ENCODE measurements at regions not wholly inside any gene's neighbourhood (a gene's known extent, or its start where the extent isn't known, plus 50 kb on each side); places are given as distances from the start of the nearest gene placed in this dataset.
A peak's percentile ranks its signal among the peaks of the same experiment; 100 is the strongest.
"Not testable (repeated sequence)": the region's sequence is repeated elsewhere in the genome, so short reads cannot be mapped to it uniquely, and the experiment has no call there.

- Histone ChIP-seq H3K9me3 (ENCODE audit: control insufficient read depth, low read length) (no peaks in the 10 kb centered on the region), H3K4me3 (ENCODE audit: low read length) (no peak overlapping the region), H3K27me3 (ENCODE audit: control insufficient read depth, insufficient read depth) (no peaks in the 10 kb centered on the region), H3K4me1 (ENCODE audit: control insufficient read depth, insufficient read depth, low read length) (no peaks in the 10 kb centered on the region), H3K27ac (ENCODE audit: low read length) (no peak overlapping the region)
- peak; percentile 42 to 73 (median 58) for DNase-seq
- peak; percentile 70 to 85 for ATAC-seq
- intact Hi-C loops (cut with DNase I), result no loop called here
- 27% methylated on average over 2 of the region's 2 CpGs for WGBS
Observed at GRCh38 chr14:99995700-99996356, 69.4 kb upstream of the EVL start.

GRCh38 chr14:99996951-99997571 lies 68.2 kb upstream of the EVL start:
- intact Hi-C loops (cut with DNase I), result no loop called here
- Histone ChIP-seq H3K27me3 (ENCODE audit: control insufficient read depth, insufficient read depth) (no peaks in the 10 kb centered on the region), H3K27ac (ENCODE audit: low read length) (no peak overlapping the region), H3K4me1 (ENCODE audit: control insufficient read depth, insufficient read depth, low read length) (no peaks in the 10 kb centered on the region), H3K4me3 (ENCODE audit: low read length) (no peak overlapping the region), H3K9me3 (ENCODE audit: control insufficient read depth, low read length) (no peaks in the 10 kb centered on the region)
- no peak for ATAC-seq
- WGBS, result 96% methylated on average over 5 of the region's 5 CpGs
- DNase-seq, result no peak

GRCh38 chr14:100000398-100000797 lies 64.8 kb upstream of the EVL start:
- H3K27me3 ChIP-seq (ENCODE audit: control insufficient read depth, insufficient read depth); H3K9me3 ChIP-seq (ENCODE audit: control insufficient read depth, low read length); H3K4me3 ChIP-seq (ENCODE audit: low read length); intact Hi-C loops (cut with DNase I); ATAC-seq; H3K27ac ChIP-seq (ENCODE audit: low read length); H3K4me1 ChIP-seq (ENCODE audit: control insufficient read depth, insufficient read depth, low read length); DNase-seq: not testable (repeated sequence)
- 97% methylated on average over 15 of the region's 15 CpGs for WGBS

DNA sequence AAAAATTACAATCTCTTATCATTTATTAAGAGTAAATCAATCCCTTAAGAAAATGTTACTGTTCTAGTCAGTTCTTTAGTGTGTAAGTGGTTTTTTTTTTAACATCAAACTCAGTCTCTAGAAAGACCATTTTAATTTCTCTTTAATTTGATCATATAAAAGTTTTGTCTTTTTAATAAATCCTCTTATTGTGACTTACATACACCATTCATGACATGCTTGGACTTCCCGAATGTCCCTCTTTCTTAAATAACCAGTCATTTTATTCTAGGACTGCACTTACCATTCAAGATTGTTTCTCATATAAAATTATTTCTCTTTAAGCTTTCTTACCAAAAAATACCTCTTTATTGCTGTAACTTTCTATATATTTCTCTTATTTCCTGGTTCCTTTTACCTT lies 60.8 kb upstream of the EVL start:
- H3K4me1 ChIP-seq (ENCODE audit: control insufficient read depth, insufficient read depth, low read length), result no peaks in the 10 kb centered on the region
- intact Hi-C loops (cut with DNase I), result no loop called here
- ATAC-seq, result no peak
- WGBS, result 93% methylated on average over 1 of the region's 1 CpG
- no peak for DNase-seq
- H3K4me3 ChIP-seq (ENCODE audit: low read length), result no peak overlapping the region
- no peaks in the 10 kb centered on the region for H3K9me3 ChIP-seq (ENCODE audit: control insufficient read depth, low read length)
- H3K27me3 ChIP-seq (ENCODE audit: control insufficient read depth, insufficient read depth), result no peaks in the 10 kb centered on the region
- H3K27ac ChIP-seq (ENCODE audit: low read length), result no peak overlapping the region

- DNase-seq, result no peak
- WGBS, result 69% methylated on average over 1 of the region's 1 CpG
- no peak for ATAC-seq
- H3K9me3 ChIP-seq (ENCODE audit: control insufficient read depth, low read length), result no peaks in the 10 kb centered on the region
- intact Hi-C loops (cut with DNase I), result no loop called here
- H3K27ac ChIP-seq (ENCODE audit: low read length), result no peak overlapping the region
- no peak overlapping the region for H3K4me3 ChIP-seq (ENCODE audit: low read length)
- H3K4me1 ChIP-seq (ENCODE audit: control insufficient read depth, insufficient read depth, low read length), result no peaks in the 10 kb centered on the region
- no peaks in the 10 kb centered on the region for H3K27me3 ChIP-seq (ENCODE audit: control insufficient read depth, insufficient read depth)
Observed at GRCh38 chr14:100007254-100007653, 58.0 kb upstream of the EVL start.

DNA sequence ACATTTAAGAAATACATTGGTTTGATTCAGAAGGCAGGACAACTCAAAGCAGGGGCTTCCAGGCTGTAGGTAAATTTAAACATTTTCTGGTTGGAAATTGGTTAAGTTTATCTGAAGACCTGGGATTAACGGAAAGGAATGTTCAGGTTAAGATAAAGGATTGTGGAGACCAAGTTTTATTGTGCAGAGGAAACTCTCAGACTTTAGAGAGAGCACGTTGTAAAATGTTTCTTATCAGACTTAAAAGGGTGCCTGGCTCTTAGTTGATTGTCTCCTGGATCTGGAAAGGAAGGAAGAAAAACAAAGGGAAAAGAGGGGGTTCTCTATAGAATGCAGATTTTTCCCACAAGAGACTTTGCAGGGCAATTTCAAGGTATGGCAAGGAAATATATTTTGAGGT lies 55.4 kb upstream of the EVL start:
- DNase-seq; H3K4me3 ChIP-seq (ENCODE audit: low read length); H3K27ac ChIP-seq (ENCODE audit: low read length); H3K27me3 ChIP-seq (ENCODE audit: control insufficient read depth, insufficient read depth); H3K4me1 ChIP-seq (ENCODE audit: control insufficient read depth, insufficient read depth, low read length); intact Hi-C loops (cut with DNase I); H3K9me3 ChIP-seq (ENCODE audit: control insufficient read depth, low read length); ATAC-seq: not testable (repeated sequence)
- 24% methylated on average over 2 of the region's 2 CpGs for WGBS

DNA sequence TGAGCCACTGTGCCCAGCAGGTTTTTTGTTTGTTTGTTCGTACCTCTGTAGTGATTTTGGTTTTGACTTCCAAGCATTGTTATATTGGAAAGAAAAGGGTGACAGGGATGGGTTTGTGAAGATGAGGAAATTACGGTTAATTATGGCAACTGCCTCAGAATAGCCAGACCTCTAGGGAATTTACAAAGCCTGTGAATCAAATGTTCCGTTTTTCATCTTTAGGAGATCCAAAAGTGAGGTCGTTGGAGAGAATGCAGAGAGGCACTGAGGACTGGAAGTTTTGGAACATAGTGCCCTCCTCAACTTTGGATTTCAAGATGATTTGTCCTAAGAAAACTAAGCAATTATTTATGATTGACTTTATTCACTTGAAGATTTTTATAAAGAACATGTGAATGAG lies 54.5 kb upstream of the EVL start:
- H3K9me3 ChIP-seq (ENCODE audit: control insufficient read depth, low read length), result no peaks in the 10 kb centered on the region
- no peak overlapping the region for H3K27ac ChIP-seq (ENCODE audit: low read length)
- 43% methylated on average over 4 of the region's 4 CpGs for WGBS

DNA sequence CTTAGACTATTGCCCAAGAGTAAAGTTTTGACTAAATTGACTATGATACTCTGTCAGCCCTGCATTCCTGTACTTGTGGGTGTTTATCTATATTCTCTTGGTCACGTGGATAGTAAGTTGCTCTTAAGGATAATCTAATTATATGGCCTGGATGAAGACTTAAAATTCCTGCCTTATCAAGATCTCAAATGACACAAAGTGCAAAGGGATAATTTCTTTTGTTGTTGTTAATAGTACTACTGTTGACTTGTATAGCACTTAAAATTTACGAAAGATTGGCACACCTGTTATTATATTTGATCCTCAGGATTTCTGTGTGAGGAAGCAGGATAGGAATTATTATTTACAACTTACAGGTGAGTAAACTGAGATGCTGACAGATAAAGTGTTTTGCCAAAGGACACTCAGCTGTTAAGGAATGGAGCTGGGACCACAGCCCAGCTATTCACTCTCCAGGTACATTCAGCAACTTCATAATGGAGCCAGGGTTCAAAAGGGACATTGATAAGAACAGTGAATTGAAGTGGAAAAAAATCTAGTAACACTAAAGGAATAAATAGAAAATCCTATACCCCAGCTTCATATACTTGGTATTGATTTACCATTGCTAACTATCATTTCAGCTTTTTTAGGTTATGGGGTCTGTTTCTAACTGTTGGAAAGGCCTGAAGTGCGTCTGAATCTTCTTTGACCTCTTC lies 53.4 kb upstream of the EVL start:
- ATAC-seq, result no peak
- no peaks in the 10 kb centered on the region for H3K27me3 ChIP-seq (ENCODE audit: control insufficient read depth, insufficient read depth)
- no peak overlapping the region for H3K4me3 ChIP-seq (ENCODE audit: low read length)
- WGBS, result 64% methylated on average over 3 of the region's 3 CpGs
- intact Hi-C loops (cut with DNase I), result no loop called here
- DNase-seq, result no peak
- H3K4me1 ChIP-seq (ENCODE audit: control insufficient read depth, insufficient read depth, low read length), result peaks cover 3% of the 10 kb centered on the region
- H3K27ac ChIP-seq (ENCODE audit: low read length), result no peak overlapping the region
- no peaks in the 10 kb centered on the region for H3K9me3 ChIP-seq (ENCODE audit: control insufficient read depth, low read length)

More for the DNA sequence above, 54.5 kb upstream of the EVL start:
- intact Hi-C loops (cut with DNase I), result no loop called here
- H3K4me3 ChIP-seq (ENCODE audit: low read length), result no peak overlapping the region
- H3K27me3 ChIP-seq (ENCODE audit: control insufficient read depth, insufficient read depth), result no peaks in the 10 kb centered on the region
- no peak for DNase-seq
- peak in 1 of 2 donors; percentile 12 for ATAC-seq
- peaks cover 3% of the 10 kb centered on the region for H3K4me1 ChIP-seq (ENCODE audit: control insufficient read depth, insufficient read depth, low read length)

GRCh38 chr14:100012478-100013327 lies 52.5 kb upstream of the EVL start:
- DNase-seq (no peak), ATAC-seq (no peak)
- H3K27ac ChIP-seq (ENCODE audit: low read length), result no peak overlapping the region
- WGBS, result 68% methylated on average over 2 of the region's 2 CpGs
- H3K4me3 ChIP-seq (ENCODE audit: low read length), result no peak overlapping the region
- H3K4me1 ChIP-seq (ENCODE audit: control insufficient read depth, insufficient read depth, low read length), result peaks cover 3% of the 10 kb centered on the region
- no peaks in the 10 kb centered on the region for H3K9me3 ChIP-seq (ENCODE audit: control insufficient read depth, low read length)
- no peaks in the 10 kb centered on the region for H3K27me3 ChIP-seq (ENCODE audit: control insufficient read depth, insufficient read depth)
- intact Hi-C loops (cut with DNase I), result no loop called here

DNA sequence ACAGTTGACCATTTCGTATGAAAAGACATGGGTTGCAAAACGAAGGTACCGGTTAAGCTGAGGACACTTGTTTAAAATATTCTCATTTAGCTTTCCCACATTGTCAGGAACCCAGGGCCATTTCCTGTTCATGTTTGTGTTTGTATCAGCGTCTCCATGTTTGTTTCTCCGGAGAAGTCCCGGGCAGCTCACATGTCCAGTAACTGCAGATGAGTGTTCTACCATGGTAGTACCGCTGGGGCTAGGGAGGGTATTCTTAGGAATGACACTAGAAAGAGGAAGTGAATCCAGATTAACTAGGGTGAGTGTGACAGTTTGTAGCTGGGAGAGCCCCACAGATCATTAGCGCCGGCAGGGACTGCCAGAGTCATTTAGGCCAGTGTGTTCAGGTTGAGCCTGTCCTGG lies 50.0 kb upstream of the EVL start:
- Histone ChIP-seq H3K9me3 (ENCODE audit: control insufficient read depth, low read length) (no peaks in the 10 kb centered on the region), H3K27ac (ENCODE audit: low read length) (no peak overlapping the region), H3K4me3 (ENCODE audit: low read length) (no peak overlapping the region), H3K4me1 (ENCODE audit: control insufficient read depth, insufficient read depth, low read length) (peaks cover 5% of the 10 kb centered on the region), H3K27me3 (ENCODE audit: control insufficient read depth, insufficient read depth) (no peaks in the 10 kb centered on the region)
- 59% methylated on average over 9 of the region's 9 CpGs for WGBS
- intact Hi-C loops (cut with DNase I), result no loop called here
- DNase-seq (no peak), ATAC-seq (peak; percentile 55 to 56)
